IgD-negative memory B cell (primary cell): ENCODE measurements at regions not wholly inside any gene's neighbourhood (a gene's known extent, or its start where the extent isn't known, plus 50 kb on each side); places are given as distances from the start of the nearest gene placed in this dataset.
"Not testable (repeated sequence)": the region's sequence is repeated elsewhere in the genome, so short reads cannot be mapped to it uniquely, and the experiment has no call there.

Experiments
- H3K27ac Mint-ChIP-seq, 3 donors: one replicate each; pipeline ENCODE4 v1.8.0; 2020 to 2022; ENCODE audit warnings: mild to moderate bottlenecking in 3 of 3, mixed read lengths in 3 of 3, moderate library complexity in 1 of 3
- H3K27me3 Mint-ChIP-seq: one replicate; pipeline ENCODE4 v1.8.0; 2021; ENCODE audit warnings: mixed read lengths
- H3K36me3 Mint-ChIP-seq: one replicate; pipeline ENCODE4 v1.8.0; 2020; ENCODE audit warnings: mild to moderate bottlenecking, mixed read lengths
- H3K4me1 Mint-ChIP-seq, 3 donors: one replicate each; pipeline ENCODE4 v1.8.0; 2020 to 2022; ENCODE audit warnings: mixed read lengths in 3 of 3, mild to moderate bottlenecking in 1 of 3
- H3K4me3 Mint-ChIP-seq, 4 donors: one replicate each; pipeline ENCODE4 v1.8.0; 2020 to 2022; ENCODE audit warnings: mild to moderate bottlenecking in 4 of 4, mixed read lengths in 4 of 4, moderate library complexity in 3 of 4
- H3K9me3 Mint-ChIP-seq, 3 donors: one replicate each; pipeline ENCODE4 v1.8.0; 2020 to 2021; ENCODE audit warnings: mixed read lengths in 3 of 3, mild to moderate bottlenecking in 1 of 3

- H3K36me3 Mint-ChIP-seq: peaks cover 2% of the 10 kb centered on the region
- H3K4me1 Mint-ChIP-seq: no peaks in the 10 kb centered on the region
- no peak overlapping the region for H3K27ac Mint-ChIP-seq
- H3K9me3 Mint-ChIP-seq: peaks cover 3 to 13% (median 9%) of the 10 kb centered on the region in 3 donors
- H3K4me3 Mint-ChIP-seq: no peak overlapping the region
- no peaks in the 10 kb centered on the region for H3K27me3 Mint-ChIP-seq
Measured at GRCh38 chr10:20396701-20397100, 500.4 kb downstream of the NEBL start.

GRCh38 chr10:20396205-20396604, 500.9 kb downstream of the NEBL start:
- H3K4me1 Mint-ChIP-seq: no peaks in the 10 kb centered on the region
- no peak overlapping the region for H3K4me3 Mint-ChIP-seq
- H3K9me3 Mint-ChIP-seq: peaks cover 3 to 13% (median 9%) of the 10 kb centered on the region in 3 donors
- peaks cover 2% of the 10 kb centered on the region for H3K36me3 Mint-ChIP-seq
- no peak overlapping the region for H3K27ac Mint-ChIP-seq
- H3K27me3 Mint-ChIP-seq: no peaks in the 10 kb centered on the region

GRCh38 chr10:20391629-20392028, 505.5 kb downstream of the NEBL start:
- H3K27me3 Mint-ChIP-seq: no peaks in the 10 kb centered on the region
- H3K4me1 Mint-ChIP-seq: no peaks in the 10 kb centered on the region
- H3K36me3 Mint-ChIP-seq: no peaks in the 10 kb centered on the region
- peaks cover 1 to 12% (median 7%) of the 10 kb centered on the region in 3 donors for H3K9me3 Mint-ChIP-seq
- H3K27ac Mint-ChIP-seq: no peak overlapping the region
- H3K4me3 Mint-ChIP-seq: no peak overlapping the region

GRCh38 chr10:20381761-20382160, 515.4 kb downstream of the NEBL start:
- H3K27me3 Mint-ChIP-seq: no peaks in the 10 kb centered on the region
- peaks cover 4 to 15% (median 6%) of the 10 kb centered on the region in 3 donors for H3K9me3 Mint-ChIP-seq
- H3K4me1 Mint-ChIP-seq: no peaks in the 10 kb centered on the region
- no peak overlapping the region for H3K27ac Mint-ChIP-seq
- no peaks in the 10 kb centered on the region for H3K36me3 Mint-ChIP-seq
- H3K4me3 Mint-ChIP-seq: no peak overlapping the region

GRCh38 chr10:20380401-20380800, 516.7 kb downstream of the NEBL start:
- H3K27ac Mint-ChIP-seq: no peak overlapping the region
- no peak overlapping the region for H3K4me3 Mint-ChIP-seq
- H3K36me3 Mint-ChIP-seq: no peaks in the 10 kb centered on the region

GRCh38 chr10:20372748-20373147, 524.4 kb downstream of the NEBL start:
- Mint-ChIP-seq H3K4me3 (no peak overlapping the region), H3K27me3 (no peaks in the 10 kb centered on the region), H3K9me3 (peaks cover 3 to 23% (median 6%) of the 10 kb centered on the region in 3 donors), H3K36me3 (no peaks in the 10 kb centered on the region), H3K4me1 (peaks cover 0 to 2% (median 0%) of the 10 kb centered on the region in 3 donors), H3K27ac (no peak overlapping the region)

More at GRCh38 chr10:20380401-20380800, 516.7 kb downstream of the NEBL start:
- H3K27me3 Mint-ChIP-seq: no peaks in the 10 kb centered on the region
- H3K9me3 Mint-ChIP-seq: peaks cover 4 to 8% (median 6%) of the 10 kb centered on the region in 3 donors
- no peaks in the 10 kb centered on the region for H3K4me1 Mint-ChIP-seq

GRCh38 chr10:20370977-20371533, 526.1 kb downstream of the NEBL start:
- not testable (repeated sequence) for H3K36me3 Mint-ChIP-seq, H3K4me1 Mint-ChIP-seq, H3K27me3 Mint-ChIP-seq, H3K4me3 Mint-ChIP-seq, H3K27ac Mint-ChIP-seq
- peaks cover 3 to 26% (median 4%) of the 10 kb centered on the region in 3 donors for H3K9me3 Mint-ChIP-seq

- no peak overlapping the region for H3K4me3 Mint-ChIP-seq
- peaks cover 0 to 2% (median 0%) of the 10 kb centered on the region in 3 donors for H3K4me1 Mint-ChIP-seq
- no peak overlapping the region for H3K27ac Mint-ChIP-seq
- no peaks in the 10 kb centered on the region for H3K27me3 Mint-ChIP-seq
- no peaks in the 10 kb centered on the region for H3K36me3 Mint-ChIP-seq
- H3K9me3 Mint-ChIP-seq: peaks cover 3 to 31% (median 4%) of the 10 kb centered on the region in 3 donors
Measured at GRCh38 chr10:20369863-20370736, 527.0 kb downstream of the NEBL start.

GRCh38 chr10:20363684-20364083, 533.4 kb downstream of the NEBL start:
- H3K27ac Mint-ChIP-seq: no peak overlapping the region
- H3K36me3 Mint-ChIP-seq: no peaks in the 10 kb centered on the region
- no peaks in the 10 kb centered on the region for H3K4me1 Mint-ChIP-seq
- peaks cover 2 to 37% (median 4%) of the 10 kb centered on the region in 3 donors for H3K9me3 Mint-ChIP-seq
- no peak overlapping the region for H3K4me3 Mint-ChIP-seq
- H3K27me3 Mint-ChIP-seq: no peaks in the 10 kb centered on the region

- no peaks in the 10 kb centered on the region for H3K27me3 Mint-ChIP-seq
- H3K36me3 Mint-ChIP-seq: no peaks in the 10 kb centered on the region
- H3K4me3 Mint-ChIP-seq: no peak overlapping the region
- peaks cover 3 to 16% (median 7%) of the 10 kb centered on the region in 3 donors for H3K9me3 Mint-ChIP-seq
- no peak overlapping the region for H3K27ac Mint-ChIP-seq
- H3K4me1 Mint-ChIP-seq: no peaks in the 10 kb centered on the region
Measured at GRCh38 chr10:20355915-20356314, 539.7 kb downstream of the PLXDC2 start.

GRCh38 chr10:20355011-20355410, 538.8 kb downstream of the PLXDC2 start:
- no peak overlapping the region for H3K27ac Mint-ChIP-seq
- H3K4me3 Mint-ChIP-seq: no peak overlapping the region
- no peaks in the 10 kb centered on the region for H3K4me1 Mint-ChIP-seq
- H3K9me3 Mint-ChIP-seq: peaks cover 2 to 16% (median 7%) of the 10 kb centered on the region in 3 donors
- no peaks in the 10 kb centered on the region for H3K27me3 Mint-ChIP-seq
- H3K36me3 Mint-ChIP-seq: no peaks in the 10 kb centered on the region

GRCh38 chr10:20354166-20354565, 537.9 kb downstream of the PLXDC2 start:
- peaks cover 2 to 11% (median 7%) of the 10 kb centered on the region in 3 donors for H3K9me3 Mint-ChIP-seq
- H3K36me3 Mint-ChIP-seq: no peaks in the 10 kb centered on the region
- no peak overlapping the region for H3K27ac Mint-ChIP-seq
- H3K4me3 Mint-ChIP-seq: no peak overlapping the region
- no peaks in the 10 kb centered on the region for H3K27me3 Mint-ChIP-seq
- H3K4me1 Mint-ChIP-seq: no peaks in the 10 kb centered on the region

GRCh38 chr10:20350509-20350908, 534.3 kb downstream of the PLXDC2 start:
- peak overlapping the region in 1 of 3 donors; percentile 13 for H3K27ac Mint-ChIP-seq
- H3K9me3 Mint-ChIP-seq: peaks cover 0 to 3% (median 2%) of the 10 kb centered on the region in 3 donors
- H3K4me3 Mint-ChIP-seq: no peak overlapping the region
- H3K27me3 Mint-ChIP-seq: no peaks in the 10 kb centered on the region
- H3K4me1 Mint-ChIP-seq: no peaks in the 10 kb centered on the region
- H3K36me3 Mint-ChIP-seq: no peaks in the 10 kb centered on the region

GRCh38 chr10:20343036-20343435, 526.8 kb downstream of the PLXDC2 start:
- Mint-ChIP-seq H3K27ac (peak overlapping the region in 1 of 3 donors; percentile 43), H3K9me3 (peaks cover 3 to 11% (median 6%) of the 10 kb centered on the region in 3 donors), H3K4me3 (peak overlapping the region in 1 of 4 donors; percentile 67), H3K27me3 (no peaks in the 10 kb centered on the region), H3K4me1 (no peaks in the 10 kb centered on the region), H3K36me3 (no peaks in the 10 kb centered on the region)
